ENCODE measurements at regions not wholly inside any gene's neighbourhood (a gene's known extent, or its start where the extent isn't known, plus 50 kb on each side); places are given as distances from the start of the nearest gene placed in this dataset.
"Not testable (repeated sequence)": the region's sequence is repeated elsewhere in the genome, so short reads cannot be mapped to it uniquely, and the experiment has no call there.

DNA sequence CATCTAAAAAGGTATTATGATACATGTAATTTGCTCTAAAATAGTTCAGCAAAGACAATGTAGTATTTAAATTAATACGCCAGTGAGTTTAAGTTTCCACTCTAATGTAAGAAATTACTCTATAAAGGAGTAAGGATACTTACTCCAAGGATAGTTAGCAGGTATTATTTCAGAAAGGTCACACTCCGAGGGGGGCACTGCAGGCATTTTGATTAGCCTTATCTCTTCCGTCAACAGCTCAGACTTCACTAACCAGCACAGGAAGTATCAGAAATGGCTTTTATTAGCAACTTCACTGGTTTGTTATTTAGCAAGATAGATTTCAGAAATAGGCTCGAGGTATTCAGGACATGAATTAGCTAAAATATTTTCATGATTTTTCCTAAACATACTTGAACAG, 127.0 kb downstream of the COX18 start:
- no peak for DNase-seq (ENCODE audit: low read depth in 2 of 2)

DNA sequence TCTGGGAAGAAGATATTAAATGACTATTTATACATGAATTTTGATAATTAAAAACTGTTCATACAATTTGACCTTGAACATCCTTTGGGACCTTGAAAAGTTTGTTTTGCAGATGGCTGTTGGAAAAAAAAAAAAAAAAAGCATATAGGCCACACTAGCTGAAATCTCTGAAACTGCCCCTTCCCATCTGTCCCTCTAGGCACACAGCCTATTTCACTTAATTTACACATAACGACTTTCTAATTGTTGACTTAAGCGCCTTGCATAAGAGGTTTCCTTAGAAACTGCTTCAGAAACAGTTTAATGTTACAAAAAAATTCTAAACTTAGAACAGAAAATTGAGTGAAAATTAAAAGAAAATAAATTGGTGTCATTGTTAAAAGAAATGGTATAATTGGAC, 131.0 kb downstream of the COX18 start:
- no peak for DNase-seq (ENCODE audit: low read depth in 2 of 2)

DNA sequence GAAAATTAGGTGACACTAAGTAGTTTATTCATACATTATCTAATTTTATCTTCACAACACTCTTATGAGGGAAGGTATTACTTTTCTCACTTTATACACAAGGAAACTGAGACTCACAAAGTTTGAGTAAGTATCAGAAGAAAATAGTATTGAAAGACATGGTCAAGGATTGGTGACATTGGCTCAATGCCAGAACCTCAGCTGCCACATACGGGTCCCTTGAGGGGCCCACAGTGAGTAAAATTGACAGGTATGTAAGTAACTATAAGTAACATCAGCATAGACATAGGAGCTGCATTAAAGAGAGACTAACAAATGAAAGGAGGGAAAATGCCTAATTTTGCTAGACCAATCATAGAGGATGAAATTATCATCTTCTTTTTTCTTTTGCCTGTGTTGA, 134.1 kb downstream of the COX18 start:
- DNase-seq (ENCODE audit: low read depth in 2 of 2) = no peak

DNA sequence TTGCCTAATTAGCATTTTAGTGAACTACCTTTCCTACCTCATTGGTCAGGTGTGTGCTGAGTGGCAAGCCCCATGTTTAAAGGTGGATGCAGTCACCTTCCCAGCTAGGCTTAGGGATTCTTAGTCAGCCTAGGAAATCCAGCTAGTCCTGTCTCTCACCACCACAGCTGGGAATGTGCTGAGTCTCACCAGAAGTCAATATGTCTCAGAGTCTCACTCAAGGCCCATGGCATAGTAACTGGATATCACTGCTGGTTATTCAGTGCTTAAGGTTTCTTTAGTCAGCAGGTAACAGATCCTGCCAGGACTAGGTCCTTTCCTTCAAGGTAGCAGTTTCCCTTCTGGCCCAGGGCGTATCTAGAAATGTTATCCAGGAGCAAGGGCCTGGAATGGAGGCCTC, 136.5 kb downstream of the COX18 start:
- DNase-seq (ENCODE audit: low read depth in 2 of 2) = no peak

DNA sequence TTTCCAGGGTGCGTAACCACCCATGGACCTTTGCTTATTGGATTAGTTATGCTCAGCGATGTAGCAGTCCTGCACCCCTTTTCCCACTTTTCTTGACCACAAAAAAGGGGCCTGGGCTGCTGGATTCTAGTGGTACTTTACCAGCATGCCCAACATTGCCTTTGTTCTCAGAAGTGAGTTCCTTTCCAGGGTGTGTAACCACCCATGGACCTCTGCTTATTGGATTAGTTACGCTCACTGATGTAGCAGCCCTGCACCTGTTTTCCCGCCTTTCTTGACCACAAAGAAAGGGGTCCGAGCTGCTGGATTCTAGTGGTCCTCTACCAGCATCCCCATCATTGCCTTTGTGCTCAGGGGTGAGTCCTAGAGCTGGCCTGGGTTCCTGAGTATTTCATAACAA, 138.2 kb downstream of the COX18 start:
- DNase-seq (ENCODE audit: low read depth in 2 of 2) = no peak

DNA sequence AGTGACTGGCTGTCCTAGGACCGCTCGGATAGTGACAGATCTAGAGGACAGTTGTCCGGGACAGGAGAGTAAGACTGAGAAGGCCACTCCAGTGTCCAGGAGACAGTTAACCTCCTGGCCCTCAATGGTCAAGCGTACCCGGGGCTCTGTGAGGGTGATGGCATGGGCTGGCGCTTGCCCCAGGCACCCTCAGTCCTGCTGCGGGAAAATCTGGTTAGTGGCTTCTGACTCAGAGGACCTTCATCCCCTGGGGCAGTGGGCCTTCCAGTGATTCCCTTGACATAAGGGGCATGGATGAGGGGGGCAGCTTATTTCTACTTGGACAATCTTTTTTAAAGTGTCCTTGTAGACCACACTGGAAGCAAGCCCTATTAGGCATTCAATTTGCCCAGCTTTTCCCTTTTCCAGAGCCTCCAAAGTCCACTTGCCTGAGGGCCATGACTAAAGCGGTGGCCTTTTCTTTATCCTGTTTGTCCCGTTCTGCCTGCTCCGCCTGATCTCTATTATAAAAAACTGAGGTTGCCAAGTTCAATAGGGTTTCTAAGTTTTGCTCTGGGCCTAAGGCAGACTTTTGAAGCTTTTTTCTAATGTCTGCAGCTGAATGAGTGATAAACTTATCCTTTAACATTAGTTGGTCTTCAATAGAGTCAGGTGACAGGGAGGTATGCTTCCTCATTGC, 139.8 kb downstream of the COX18 start:
- not testable (repeated sequence) for DNase-seq (ENCODE audit: low read depth in 2 of 2)

DNA sequence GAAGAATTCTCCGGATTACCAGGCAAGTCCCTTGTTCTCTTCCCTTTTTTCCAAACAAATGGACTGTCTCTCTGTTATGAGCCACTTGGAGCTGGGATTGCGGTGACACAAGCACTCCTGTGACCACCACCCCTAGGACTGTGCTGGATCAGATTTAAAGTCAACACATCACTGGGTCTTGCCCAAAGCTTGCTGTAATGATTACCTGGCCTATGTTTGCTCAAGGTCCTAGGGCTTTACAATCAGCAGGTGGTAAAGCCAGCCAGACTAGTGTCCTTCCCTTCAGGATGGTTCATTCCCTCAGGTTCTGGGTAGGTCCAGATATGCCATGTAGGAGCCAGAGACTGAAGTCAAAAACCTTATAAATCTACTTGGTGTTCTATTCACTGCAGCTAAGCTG, 144.7 kb downstream of the COX18 start:
- DNase-seq (ENCODE audit: low read depth in 2 of 2) = no peak

DNA sequence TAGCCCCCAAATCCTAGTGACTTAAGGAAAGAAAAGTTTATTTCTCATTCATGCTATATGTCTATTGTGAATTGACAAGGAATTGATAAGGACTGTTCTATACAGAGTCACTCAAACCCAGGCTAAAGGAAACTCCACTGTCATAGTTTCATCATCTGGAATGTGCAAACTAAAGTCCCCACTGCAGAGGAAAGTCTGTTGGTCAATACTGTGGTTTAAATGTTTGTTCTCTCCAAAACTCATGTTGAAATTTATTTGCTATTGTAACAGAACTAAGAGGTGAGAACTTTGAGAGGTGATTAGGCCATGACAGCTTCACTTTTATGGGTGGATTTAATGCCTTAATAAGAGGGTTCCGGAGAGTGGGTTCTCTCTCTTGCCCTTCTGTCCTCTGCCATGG, 149.6 kb downstream of the COX18 start:
- no peak for DNase-seq (ENCODE audit: low read depth in 2 of 2)

DNA sequence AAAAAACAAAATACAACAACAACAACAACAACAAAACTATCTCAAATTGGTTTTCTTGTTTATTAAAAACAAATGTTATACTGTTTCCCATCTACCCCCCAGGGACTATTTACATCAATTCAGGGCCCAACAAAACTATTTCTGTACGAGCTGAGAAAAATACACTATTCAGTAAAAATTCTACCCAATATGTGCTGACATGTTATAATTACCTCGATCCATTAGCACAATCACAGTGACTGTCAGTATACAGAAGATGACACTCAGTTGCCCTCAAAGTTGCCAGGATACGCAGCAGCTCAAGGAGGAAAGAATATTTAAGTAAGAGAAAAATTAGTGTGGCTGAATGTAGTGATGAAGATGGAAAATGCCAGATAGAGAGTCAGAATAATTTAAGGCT, 150.1 kb downstream of the COX18 start:
- DNase-seq (ENCODE audit: low read depth in 2 of 2) = no peak

DNA sequence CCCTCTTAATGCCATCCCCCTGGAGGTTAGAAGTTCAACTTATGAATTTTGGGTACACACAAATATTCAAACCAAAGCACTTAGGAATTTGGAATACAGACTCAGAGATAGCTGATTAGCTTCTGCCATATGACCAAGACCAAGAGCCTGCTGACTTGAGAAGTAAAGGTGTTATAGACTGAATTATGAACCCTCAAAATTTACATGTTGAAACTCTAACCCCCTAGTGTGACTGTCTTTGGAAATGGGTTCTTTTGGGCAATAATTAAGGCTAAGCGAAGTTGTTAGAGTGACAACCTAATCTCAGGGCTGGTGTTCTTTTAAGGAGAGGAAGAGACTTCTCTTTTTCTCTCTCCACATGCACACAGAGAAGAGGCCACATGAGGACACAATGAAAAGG, 151.2 kb downstream of the COX18 start:
- no peak for DNase-seq (ENCODE audit: low read depth in 2 of 2)

DNA sequence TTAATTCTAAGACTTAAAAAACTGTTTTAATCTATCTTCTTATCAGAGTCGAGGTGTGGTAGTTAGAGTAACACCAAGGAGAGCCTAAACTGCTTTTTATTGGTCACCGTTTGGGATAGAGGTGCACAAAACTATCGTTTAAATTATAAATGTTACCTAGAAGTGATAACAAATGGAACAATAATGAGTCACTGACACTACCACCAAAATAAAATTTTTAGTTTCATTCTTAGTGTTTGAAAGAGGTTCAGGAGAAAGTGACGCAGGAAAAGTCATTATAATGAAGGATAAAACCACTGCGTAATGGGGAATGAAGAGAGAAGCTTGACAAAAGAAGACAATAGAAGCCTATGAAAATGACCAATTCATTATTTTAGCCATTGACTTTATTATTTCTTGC, 158.2 kb downstream of the COX18 start:
- DNase-seq (ENCODE audit: low read depth in 2 of 2) = no peak

DNA sequence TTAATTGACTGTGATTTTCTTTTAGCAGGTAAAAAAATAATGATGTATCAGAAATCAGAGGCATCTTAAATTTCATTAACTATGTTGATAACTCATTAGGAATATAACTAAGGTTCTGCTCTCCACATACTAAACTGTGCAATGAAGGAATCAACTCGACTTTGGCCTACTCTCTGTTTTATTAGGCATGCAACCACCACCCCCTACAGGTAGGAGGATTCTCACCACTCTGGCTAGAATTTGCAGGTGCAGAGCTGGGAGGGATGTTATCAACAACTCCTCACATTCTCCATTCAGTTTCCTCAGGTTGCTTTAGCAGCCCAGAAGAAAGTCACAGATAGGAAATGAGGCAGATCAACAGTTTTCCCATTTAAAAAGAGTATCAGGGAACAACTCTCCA, 160.1 kb downstream of the COX18 start:
- no peak for DNase-seq (ENCODE audit: low read depth in 2 of 2)

DNA sequence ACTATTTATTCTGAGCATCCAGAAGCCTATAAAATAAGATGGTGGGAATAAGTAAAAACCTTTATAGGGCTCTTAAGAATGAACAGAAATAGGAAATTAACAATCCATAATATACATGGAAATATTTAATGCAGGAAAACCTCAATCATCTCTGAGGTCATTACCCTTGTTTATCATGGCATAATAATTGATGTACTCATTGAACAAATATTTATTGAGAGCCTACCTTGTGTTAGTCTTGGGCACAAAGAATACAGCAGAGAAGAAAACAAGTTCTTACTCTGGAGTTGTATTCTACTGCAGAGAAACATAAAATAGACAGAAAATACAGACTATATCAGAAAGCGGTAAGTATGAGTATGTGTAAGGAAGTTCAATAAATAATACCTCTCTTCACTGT, 167.2 kb downstream of the COX18 start:
- no peak for DNase-seq (ENCODE audit: low read depth in 2 of 2)

DNA sequence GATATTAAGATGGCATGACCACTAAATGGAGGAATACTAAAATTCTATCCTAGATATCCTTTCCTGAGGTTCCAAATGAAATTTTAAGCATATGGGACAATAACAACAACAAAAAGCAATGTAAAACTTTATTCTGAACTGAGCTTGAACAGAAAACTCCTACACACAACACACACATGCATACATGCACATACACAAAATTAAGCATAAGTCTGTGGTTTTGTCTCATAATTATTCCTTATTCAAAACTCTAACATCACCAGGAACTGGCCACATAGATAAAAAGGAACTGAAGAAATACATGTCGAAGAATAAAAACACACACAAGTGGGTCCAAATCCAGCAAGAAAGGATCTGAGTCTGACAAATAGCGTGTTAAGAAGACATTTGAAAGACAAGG, 168.0 kb downstream of the COX18 start:
- DNase-seq (ENCODE audit: low read depth in 2 of 2) = no peak

DNA sequence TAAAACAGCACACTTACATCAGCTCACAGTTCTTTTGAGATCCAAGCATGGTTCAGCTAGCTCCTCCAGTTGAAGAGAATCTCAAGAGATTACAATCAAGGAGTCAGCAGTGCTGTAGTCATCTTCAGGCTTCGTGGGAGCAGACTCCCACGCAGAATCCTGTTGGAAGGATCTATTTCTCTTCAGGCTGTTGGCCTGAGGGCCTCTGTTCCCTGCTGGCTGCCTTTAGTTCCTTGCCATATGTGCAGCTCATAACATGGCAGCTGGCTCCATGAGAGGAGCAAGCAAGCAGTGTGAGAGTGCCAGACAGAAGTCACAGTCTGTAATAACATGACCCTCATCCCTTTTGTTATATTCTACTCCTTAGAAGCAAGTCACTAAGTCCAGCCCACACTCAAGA, 168.6 kb downstream of the COX18 start:
- DNase-seq (ENCODE audit: low read depth in 2 of 2) = no peak

DNA sequence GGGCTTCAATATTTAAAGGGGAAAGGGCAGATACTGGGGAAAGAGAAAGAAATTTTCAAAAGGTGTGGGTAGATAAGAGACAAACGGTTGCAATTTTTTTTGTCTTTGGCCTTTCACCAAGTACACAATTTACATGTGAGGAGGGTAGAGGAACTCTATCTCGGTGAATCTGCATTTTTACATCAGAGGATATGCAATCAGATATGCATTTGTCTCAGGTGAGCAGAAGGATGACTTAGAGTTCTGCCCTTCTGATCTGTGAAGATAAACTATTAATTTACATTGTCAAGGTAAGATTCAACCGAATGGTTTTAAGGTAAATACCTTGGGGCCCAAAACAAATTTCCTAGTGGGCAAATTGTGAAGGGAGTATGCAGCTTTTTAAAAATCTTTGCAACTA, 169.9 kb downstream of the COX18 start:
- no peak for DNase-seq (ENCODE audit: low read depth in 2 of 2)

DNA sequence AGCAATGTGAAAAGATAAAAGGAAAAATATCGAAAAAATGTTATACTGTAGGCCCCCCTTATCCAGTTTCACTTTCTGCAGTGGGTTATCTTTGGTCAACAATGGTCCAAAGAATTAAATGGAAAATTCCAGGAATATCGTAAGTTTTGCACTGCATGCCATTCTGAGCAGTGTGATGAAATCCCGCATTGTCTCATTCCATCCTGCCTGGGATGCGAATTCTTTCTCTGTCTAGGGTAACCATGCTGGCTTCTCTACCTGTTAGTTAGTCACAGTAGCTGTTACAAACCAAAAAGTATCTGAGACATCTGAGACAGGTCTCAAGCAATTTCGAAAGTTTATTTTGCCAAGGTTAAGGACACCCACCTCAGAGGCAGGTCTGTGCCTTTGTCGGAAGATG, 170.3 kb downstream of the COX18 start:
- DNase-seq (ENCODE audit: low read depth in 2 of 2) = no peak

DNA sequence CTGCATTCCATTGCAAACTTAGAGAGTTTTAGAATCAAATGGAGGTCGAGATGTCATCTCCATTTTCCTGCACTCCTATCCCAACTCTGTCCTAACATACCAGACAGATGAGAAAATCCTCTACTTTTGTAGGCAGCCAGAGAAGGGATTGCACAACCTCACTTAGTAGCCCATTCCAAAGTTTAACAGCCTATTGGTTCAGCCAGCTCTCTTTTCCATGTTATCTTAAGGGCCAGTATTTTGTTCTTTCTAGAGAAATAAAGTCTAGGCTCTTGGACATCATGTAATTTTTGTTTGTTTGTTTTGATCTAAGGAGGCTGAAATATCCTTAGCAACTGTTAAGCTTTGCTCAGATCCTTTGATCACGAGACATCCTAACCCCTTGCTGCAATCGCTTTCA, 173.0 kb downstream of the COX18 start:
- no peak for DNase-seq (ENCODE audit: low read depth in 2 of 2)

DNA sequence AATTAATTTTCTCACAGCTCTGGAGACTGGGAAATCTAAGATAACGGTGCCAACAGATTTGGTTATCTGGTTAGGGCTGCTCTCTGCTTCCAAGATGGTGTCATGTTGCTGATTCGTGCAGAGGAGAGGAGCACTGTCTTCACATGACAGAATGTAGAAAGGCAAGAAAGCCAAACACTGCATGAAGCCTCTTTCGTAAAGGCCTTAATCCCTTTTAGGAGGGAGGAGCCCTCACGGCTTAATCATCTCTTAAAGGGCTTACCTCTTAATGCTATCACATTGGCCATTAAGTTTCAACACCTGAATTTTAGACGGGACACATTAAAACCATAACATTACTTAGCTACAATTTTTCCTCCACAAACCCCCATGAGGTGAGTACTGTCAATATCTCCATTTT, 174.1 kb downstream of the COX18 start:
- no peak for DNase-seq (ENCODE audit: low read depth in 2 of 2)

DNA sequence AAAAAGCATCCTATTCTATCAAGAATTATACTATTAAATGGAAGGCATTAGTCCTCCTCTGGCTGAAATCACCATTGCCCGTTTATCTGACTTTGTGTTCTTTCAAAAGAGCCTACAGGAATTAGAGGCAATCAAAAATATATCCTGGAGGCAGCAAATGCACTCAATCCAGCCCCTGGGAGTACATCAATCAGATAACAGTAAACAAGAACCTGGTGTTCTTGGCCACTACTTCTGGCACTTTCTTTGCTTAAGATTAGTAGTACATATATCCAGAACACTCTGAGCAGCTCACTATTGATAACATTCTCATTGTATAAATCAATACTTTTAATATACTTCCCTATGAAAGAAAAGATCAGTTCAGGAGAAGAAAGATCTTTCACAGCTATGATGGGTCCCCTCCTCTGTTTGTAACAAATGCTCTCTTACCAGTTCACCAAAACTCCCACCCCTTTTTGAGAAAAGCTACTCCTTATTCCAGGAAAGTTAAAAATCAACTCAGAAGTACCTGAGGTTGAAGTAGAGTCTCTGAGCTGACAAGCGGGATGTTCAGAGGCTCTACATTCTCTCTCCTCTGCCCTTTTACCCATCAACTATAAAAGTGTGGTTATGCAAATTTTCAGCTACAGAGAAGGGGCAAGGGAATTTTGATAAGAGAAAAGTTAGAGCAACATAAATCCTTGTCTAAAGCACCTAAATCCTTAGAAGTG, 176.0 kb downstream of the COX18 start:
- DNase-seq (ENCODE audit: low read depth in 2 of 2) = no peak

DNA sequence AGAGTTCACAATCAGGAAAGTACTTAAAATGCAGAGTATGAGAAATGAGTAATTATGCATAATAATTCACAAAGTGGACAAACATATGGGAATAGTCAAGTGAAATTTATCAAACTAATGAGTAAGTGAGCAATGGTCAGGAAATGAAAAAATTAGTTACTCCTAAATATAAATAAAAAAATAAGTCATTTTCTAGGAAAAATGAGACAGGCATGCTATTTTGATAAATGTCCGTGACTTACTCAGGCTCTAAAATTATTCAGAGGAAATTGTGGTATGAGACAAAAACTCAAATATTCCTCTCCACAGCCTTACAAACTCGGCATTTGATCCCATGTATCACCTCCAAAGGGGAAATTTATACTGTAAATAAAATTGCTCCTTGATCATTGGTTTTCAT, 181.2 kb downstream of the COX18 start:
- no peak for DNase-seq (ENCODE audit: low read depth in 2 of 2)

DNA sequence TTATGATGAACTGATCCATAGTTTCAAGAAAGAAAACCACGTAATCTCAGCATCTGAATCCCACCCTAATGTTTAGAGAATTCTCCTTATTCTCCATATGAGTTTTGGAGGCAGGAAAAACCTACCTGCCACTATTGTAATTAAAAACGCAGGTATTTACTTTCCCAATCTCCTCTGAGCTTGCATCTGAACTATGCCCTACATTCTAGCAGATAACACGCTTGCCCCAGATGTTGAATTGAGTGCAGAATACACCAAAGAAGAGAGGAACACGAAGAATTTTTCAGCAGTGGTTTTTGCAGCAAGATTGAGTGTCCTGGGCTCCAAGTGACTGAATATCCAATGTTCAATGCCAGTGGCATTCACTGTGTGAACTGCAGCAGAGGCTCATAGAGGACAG, 182.4 kb downstream of the COX18 start:
- DNase-seq (ENCODE audit: low read depth in 2 of 2) = no peak

DNA sequence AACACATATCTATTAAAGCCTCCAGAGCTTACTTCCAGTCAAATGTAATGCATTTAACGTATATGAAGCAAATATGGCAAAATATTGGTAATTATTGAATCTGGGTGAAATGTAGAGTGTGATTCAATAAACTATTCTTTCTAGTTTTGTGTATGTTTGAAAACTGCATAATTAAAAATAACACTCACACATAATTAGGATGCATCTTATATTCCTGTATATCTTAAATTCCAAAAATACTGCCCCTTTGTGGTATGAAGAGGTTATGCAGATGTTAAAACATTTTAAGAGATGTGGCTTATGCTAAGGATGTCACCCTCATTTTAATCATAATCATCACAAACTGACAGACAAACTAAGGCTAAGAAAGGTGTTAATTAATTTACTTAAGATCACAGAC, 182.9 kb downstream of the COX18 start:
- DNase-seq (ENCODE audit: low read depth in 2 of 2) = no peak

DNA sequence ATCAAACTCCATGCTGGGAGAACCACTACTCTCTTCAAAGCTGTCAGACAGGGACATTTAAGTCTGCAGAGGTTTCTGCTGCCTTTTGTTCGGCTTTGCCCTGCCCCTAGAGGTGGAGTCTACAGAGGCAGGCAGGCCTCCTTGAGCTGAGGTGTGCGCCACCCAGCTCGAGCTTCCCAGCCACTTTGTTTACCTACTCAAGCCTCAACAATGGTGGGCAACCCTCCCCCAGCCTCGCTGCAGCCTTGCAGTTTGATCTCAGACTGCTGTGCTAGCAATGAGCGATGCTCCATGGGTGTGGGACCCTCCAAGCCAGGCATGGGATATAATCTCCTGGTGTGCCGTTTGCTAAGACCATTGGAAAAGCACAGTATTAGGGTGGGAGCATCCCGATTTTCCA, 185.3 kb downstream of the COX18 start:
- DNase-seq (ENCODE audit: low read depth in 2 of 2) = not testable (repeated sequence)

Data from stimulated activated CD4-positive, alpha-beta T cell treated with anti-CD3 and anti-CD28 coated beads, Interleukin-4, amount 100 ng/mL, for 48 hours (primary cell).